DND-41 (cell line): ENCODE measurements at regions not wholly inside any gene's neighbourhood (a gene's known extent, or its start where the extent isn't known, plus 50 kb on each side); places are given as distances from the start of the nearest gene placed in this dataset.

ENCODE experiments used
- EZH2 ChIP-seq: IDR thresholded peaks from 3 replicates; pipeline ENCODE4 v1.6.1; 2012; ENCODE audit warnings: borderline replicate concordance, low read depth, mild to moderate bottlenecking, moderate library complexity, low read length, inconsistent platforms; ENCODE audit not compliant: severe bottlenecking
- TF ChIP-seq, protein P1 (sequence below): IDR thresholded peaks from 2 replicates; pipeline ENCODE4 v1.5.1; 2012; ENCODE audit warnings: borderline replicate concordance, low read length, moderate library complexity, mild to moderate bottlenecking; ENCODE audit not compliant: poor library complexity, severe bottlenecking; ENCODE audit errors: extremely low read depth

DNA sequence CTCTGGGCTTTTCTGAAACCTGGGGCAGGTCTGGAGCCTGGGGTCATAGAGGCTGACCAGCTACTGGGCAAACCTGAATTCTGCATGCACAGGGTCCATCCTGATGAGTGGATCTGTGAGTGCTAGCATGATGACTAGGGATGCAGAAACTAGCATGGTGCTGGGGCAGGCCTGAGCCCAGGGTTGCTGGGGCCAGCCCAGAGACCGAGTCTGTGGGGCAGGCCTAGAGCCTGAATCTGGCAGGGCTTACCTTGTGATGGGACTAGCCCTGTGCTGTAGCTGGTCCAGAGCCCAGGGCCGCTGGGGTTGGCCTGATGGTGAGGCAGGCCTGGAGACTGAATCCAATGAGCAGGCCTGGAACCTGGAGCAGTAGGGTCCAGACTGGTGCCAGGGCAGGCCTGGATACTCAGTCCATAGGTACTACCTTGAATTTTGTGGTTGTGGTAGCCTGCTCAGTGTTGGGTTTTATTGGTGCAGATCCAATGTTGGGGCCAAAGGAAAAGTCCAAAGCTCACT lies 313.5 kb downstream of the TLR4 start:
- TF ChIP-seq, protein P1, sequence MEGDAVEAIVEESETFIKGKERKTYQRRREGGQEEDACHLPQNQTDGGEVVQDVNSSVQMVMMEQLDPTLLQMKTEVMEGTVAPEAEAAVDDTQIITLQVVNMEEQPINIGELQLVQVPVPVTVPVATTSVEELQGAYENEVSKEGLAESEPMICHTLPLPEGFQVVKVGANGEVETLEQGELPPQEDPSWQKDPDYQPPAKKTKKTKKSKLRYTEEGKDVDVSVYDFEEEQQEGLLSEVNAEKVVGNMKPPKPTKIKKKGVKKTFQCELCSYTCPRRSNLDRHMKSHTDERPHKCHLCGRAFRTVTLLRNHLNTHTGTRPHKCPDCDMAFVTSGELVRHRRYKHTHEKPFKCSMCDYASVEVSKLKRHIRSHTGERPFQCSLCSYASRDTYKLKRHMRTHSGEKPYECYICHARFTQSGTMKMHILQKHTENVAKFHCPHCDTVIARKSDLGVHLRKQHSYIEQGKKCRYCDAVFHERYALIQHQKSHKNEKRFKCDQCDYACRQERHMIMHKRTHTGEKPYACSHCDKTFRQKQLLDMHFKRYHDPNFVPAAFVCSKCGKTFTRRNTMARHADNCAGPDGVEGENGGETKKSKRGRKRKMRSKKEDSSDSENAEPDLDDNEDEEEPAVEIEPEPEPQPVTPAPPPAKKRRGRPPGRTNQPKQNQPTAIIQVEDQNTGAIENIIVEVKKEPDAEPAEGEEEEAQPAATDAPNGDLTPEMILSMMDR, result no peak
- no peak for TF ChIP-seq EZH2
